ENCODE measurements at regions not wholly inside any gene's neighbourhood (a gene's known extent, or its start where the extent isn't known, plus 50 kb on each side); places are given as distances from the start of the nearest gene placed in this dataset.
"Not testable (repeated sequence)": the region's sequence is repeated elsewhere in the genome, so short reads cannot be mapped to it uniquely, and the experiment has no call there.

GRCh38 chr11:29249713-29250112 is 767.1 kb downstream of the KCNA4 start:
- no peak for TF ChIP-seq CTCF (IDR thresholded peaks at IDR 0.05; ENCODE audit: borderline replicate concordance, insufficient read depth, low read depth, low read length)

GRCh38 chr11:29244355-29244754 is 772.5 kb downstream of the KCNA4 start:
- no peak for TF ChIP-seq CTCF (IDR thresholded peaks at IDR 0.05; ENCODE audit: borderline replicate concordance, insufficient read depth, low read depth, low read length)
- no peak overlapping the region for H3K4me3 ChIP-seq (ENCODE audit: low read depth, low read length)

More at GRCh38 chr11:29249713-29250112, 767.1 kb downstream of the KCNA4 start:
- no peak overlapping the region for H3K4me3 ChIP-seq (ENCODE audit: low read depth, low read length)

- TF ChIP-seq CTCF (IDR thresholded peaks at IDR 0.05; ENCODE audit: borderline replicate concordance, insufficient read depth, low read depth, low read length): no peak
- no peak overlapping the region for H3K4me3 ChIP-seq (ENCODE audit: low read depth, low read length)
These were observed 773.2 kb downstream of the KCNA4 start for GRCh38 chr11:29243616-29244015.

- TF ChIP-seq CTCF (IDR thresholded peaks at IDR 0.05; ENCODE audit: borderline replicate concordance, insufficient read depth, low read depth, low read length): no peak
These were observed 784.8 kb downstream of the KCNA4 start for GRCh38 chr11:29231991-29232390.

GRCh38 chr11:29231586-29231985 is 785.2 kb downstream of the KCNA4 start:
- no peak for TF ChIP-seq CTCF (IDR thresholded peaks at IDR 0.05; ENCODE audit: borderline replicate concordance, insufficient read depth, low read depth, low read length)
- H3K4me3 ChIP-seq (ENCODE audit: low read depth, low read length): no peak overlapping the region

More at GRCh38 chr11:29231991-29232390, 784.8 kb downstream of the KCNA4 start:
- no peak overlapping the region for H3K4me3 ChIP-seq (ENCODE audit: low read depth, low read length)

GRCh38 chr11:29227811-29228210 is 789.0 kb downstream of the KCNA4 start:
- no peak for TF ChIP-seq CTCF (IDR thresholded peaks at IDR 0.05; ENCODE audit: borderline replicate concordance, insufficient read depth, low read depth, low read length)
- no peak overlapping the region for H3K4me3 ChIP-seq (ENCODE audit: low read depth, low read length)

- no peak overlapping the region for H3K4me3 ChIP-seq (ENCODE audit: low read depth, low read length)
- no peak for TF ChIP-seq CTCF (IDR thresholded peaks at IDR 0.05; ENCODE audit: borderline replicate concordance, insufficient read depth, low read depth, low read length)
These were observed 792.0 kb downstream of the KCNA4 start for GRCh38 chr11:29224739-29225384.

GRCh38 chr11:29219531-29219930 is 797.3 kb downstream of the KCNA4 start:
- not testable (repeated sequence) for H3K4me3 ChIP-seq (ENCODE audit: low read depth, low read length)
